ENCODE measurements at regions not wholly inside any gene's neighbourhood (a gene's known extent, or its start where the extent isn't known, plus 50 kb on each side); places are given as distances from the start of the nearest gene placed in this dataset.

DNA sequence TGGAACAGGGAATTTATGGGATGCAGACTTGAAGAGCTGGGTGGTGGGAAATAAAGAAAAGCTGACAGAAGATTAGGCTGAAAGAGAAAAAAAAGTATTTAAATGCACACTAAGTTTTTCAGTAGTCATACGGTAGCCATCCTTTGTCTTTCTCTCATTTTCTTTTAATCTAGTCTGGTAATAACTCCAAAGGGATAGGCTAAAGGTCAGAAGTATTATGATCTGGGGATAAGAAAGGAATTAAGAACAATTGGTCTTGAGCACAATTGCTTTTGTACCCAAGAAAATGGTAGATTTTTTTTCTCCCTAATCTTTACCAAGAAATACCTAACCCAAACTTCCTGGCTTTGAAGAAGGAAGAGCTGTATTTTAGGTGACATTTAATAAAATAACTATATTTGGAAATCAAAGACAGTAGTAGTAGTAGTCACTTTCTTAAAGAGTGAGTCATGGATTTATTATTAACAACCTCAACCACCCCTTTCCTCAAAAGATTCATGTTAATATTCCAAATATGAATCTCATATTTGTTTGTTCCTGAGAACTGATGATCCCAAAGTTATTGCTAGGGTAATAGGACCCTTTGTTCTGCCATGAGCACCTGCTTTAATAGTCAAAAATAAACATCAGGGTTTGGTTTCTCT is 120.2 kb upstream of the ODAD2 start:
- TF ChIP-seq, protein P1, sequence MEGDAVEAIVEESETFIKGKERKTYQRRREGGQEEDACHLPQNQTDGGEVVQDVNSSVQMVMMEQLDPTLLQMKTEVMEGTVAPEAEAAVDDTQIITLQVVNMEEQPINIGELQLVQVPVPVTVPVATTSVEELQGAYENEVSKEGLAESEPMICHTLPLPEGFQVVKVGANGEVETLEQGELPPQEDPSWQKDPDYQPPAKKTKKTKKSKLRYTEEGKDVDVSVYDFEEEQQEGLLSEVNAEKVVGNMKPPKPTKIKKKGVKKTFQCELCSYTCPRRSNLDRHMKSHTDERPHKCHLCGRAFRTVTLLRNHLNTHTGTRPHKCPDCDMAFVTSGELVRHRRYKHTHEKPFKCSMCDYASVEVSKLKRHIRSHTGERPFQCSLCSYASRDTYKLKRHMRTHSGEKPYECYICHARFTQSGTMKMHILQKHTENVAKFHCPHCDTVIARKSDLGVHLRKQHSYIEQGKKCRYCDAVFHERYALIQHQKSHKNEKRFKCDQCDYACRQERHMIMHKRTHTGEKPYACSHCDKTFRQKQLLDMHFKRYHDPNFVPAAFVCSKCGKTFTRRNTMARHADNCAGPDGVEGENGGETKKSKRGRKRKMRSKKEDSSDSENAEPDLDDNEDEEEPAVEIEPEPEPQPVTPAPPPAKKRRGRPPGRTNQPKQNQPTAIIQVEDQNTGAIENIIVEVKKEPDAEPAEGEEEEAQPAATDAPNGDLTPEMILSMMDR (IDR thresholded peaks at IDR 0.05 in 4 of 5, conservative IDR thresholded peaks at IDR 0.05 in 1 of 5): no peak
- TF ChIP-seq POLR2A (IDR thresholded peaks at IDR 0.05): no peak
